ENCODE measurements at regions not wholly inside any gene's neighbourhood (a gene's known extent, or its start where the extent isn't known, plus 50 kb on each side); places are given as distances from the start of the nearest gene placed in this dataset.

DNA sequence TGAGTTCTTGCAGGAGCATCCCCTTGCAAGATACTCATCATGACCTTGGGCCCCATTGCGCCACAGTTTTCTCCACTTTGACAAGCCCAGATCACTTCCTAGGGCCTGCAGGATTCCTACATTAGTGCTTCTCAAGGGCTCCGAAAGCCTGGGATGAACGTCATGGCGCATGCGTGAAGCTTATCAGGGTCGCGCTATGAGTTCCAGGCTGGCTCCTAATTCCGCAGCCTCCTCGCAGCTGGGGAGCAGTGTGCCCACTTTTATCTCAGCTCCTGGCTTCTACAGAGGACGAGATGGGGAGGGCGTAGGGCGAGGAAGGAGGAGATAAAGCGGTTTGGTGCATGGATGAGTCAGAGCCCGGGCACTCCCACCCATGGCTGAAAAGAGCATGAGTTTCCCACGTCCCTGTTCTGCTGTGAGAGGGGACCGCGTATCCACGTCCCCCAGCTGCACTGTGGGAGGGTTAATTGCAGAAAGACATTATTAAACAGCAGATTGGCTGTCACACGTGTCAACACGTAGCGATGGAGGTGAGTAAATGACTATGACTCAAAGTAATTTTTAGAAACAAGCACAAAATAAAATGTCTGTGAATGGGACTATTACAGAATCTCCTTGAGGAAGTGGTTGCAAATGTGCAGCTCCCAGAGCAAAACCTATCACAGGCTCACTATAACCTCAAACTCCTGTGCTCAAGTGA, 72.9 kb upstream of the DSP start:
- Mint-ChIP-seq H3K27me3 (ENCODE audit: insufficient read depth, unreplicated experiment) (no peaks in the 10 kb centered on the region), H3K36me3 (ENCODE audit: insufficient read depth, unreplicated experiment) (peaks cover 16% of the 10 kb centered on the region), H3K27ac (ENCODE audit: unreplicated experiment) (peak overlapping the region; percentile 93), H3K4me3 (ENCODE audit: unreplicated experiment) (peak overlapping the region; percentile 84), H3K4me1 (ENCODE audit: low read depth, unreplicated experiment) (peaks cover 42% of the 10 kb centered on the region), H3K9me3 (ENCODE audit: unreplicated experiment) (no peaks in the 10 kb centered on the region)
- no TSS peak for BruUV-seq (replicated peaks)
- ChIA-PET POLR2A (interaction anchor here (0.5 to 1.4 kb wide), 3 partner anchors 22 to 93 kb away, joined by 3 to 6 read pairs (median 4); no protein-coding TSS in a partner anchor), CTCF (interaction anchor here (0.6 kb wide), 1 partner anchor 43 kb away, joined by 4 read pairs; no protein-coding TSS in a partner anchor)
- intact Hi-C loops (cut with micrococcal nuclease; ENCODE audit: unreplicated experiment) = no loop called here
- H3K36me3 ChIP-seq (ENCODE audit: control insufficient read depth, insufficient read depth, low read length) = no peaks in the 10 kb centered on the region
- TF ChIP-seq, protein P1, sequence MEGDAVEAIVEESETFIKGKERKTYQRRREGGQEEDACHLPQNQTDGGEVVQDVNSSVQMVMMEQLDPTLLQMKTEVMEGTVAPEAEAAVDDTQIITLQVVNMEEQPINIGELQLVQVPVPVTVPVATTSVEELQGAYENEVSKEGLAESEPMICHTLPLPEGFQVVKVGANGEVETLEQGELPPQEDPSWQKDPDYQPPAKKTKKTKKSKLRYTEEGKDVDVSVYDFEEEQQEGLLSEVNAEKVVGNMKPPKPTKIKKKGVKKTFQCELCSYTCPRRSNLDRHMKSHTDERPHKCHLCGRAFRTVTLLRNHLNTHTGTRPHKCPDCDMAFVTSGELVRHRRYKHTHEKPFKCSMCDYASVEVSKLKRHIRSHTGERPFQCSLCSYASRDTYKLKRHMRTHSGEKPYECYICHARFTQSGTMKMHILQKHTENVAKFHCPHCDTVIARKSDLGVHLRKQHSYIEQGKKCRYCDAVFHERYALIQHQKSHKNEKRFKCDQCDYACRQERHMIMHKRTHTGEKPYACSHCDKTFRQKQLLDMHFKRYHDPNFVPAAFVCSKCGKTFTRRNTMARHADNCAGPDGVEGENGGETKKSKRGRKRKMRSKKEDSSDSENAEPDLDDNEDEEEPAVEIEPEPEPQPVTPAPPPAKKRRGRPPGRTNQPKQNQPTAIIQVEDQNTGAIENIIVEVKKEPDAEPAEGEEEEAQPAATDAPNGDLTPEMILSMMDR (IDR thresholded peaks at IDR 0.05; ENCODE audit: insufficient read depth in 1 of 2, low read depth in 1 of 2, low read length in 1 of 2, severe bottlenecking in 1 of 2, unreplicated experiment in 1 of 2) = no peak
- peak; percentile 59 to 82 for DNase-seq
- peak overlapping the region; percentile 23 for H3K4me3 ChIP-seq (ENCODE audit: low read depth, low read length)
- H3K4me1 ChIP-seq = peaks cover 51% of the 10 kb centered on the region
- H3K9me3 ChIP-seq = no peaks in the 10 kb centered on the region
- H3K27me3 ChIP-seq (replicated peaks; ENCODE audit: control insufficient read depth, insufficient read depth, low read length) = no peaks in the 10 kb centered on the region

DNA sequence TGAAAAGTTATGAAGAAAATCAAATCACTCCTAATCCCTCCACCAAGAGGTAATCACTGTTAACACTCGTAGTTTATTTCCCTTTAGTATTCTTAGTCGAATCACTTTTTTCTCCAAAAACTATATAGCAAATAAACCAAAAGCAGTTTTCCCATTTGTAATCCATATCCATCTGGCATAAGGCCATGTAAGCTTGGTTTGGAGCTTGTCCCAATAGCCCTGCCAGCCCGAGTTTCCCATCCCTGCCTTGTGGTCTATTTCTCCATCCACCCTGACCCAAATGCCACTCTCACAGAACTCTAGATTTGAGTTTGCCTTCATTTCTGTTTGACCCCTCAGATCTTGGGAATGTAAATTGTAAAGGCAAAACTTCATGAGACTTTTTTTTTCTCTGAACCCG, 71.8 kb upstream of the DSP start:
- Histone ChIP-seq H3K9me3 (no peaks in the 10 kb centered on the region), H3K27me3 (replicated peaks; ENCODE audit: control insufficient read depth, insufficient read depth, low read length) (no peaks in the 10 kb centered on the region), H3K36me3 (ENCODE audit: control insufficient read depth, insufficient read depth, low read length) (no peaks in the 10 kb centered on the region), H3K4me3 (ENCODE audit: low read depth, low read length) (no peak overlapping the region), H3K4me1 (peaks cover 39% of the 10 kb centered on the region)
- H3K9me3 Mint-ChIP-seq (ENCODE audit: unreplicated experiment) = no peaks in the 10 kb centered on the region
- H3K27me3 Mint-ChIP-seq (ENCODE audit: insufficient read depth, unreplicated experiment) = no peaks in the 10 kb centered on the region
- H3K4me1 Mint-ChIP-seq (ENCODE audit: low read depth, unreplicated experiment) = peaks cover 39% of the 10 kb centered on the region
- TF ChIP-seq, protein P1 (IDR thresholded peaks at IDR 0.05; ENCODE audit: insufficient read depth in 1 of 2, low read depth in 1 of 2, low read length in 1 of 2, severe bottlenecking in 1 of 2, unreplicated experiment in 1 of 2) = no peak
- ChIA-PET CTCF (no interaction called here), POLR2A (no interaction called here)
- intact Hi-C loops (cut with micrococcal nuclease; ENCODE audit: unreplicated experiment) = no loop called here
- no peak for DNase-seq
- BruUV-seq (replicated peaks) = no TSS peak
- H3K27ac Mint-ChIP-seq (ENCODE audit: unreplicated experiment) = peak overlapping the region; percentile 45
- no peak overlapping the region for H3K4me3 Mint-ChIP-seq (ENCODE audit: unreplicated experiment)
- H3K36me3 Mint-ChIP-seq (ENCODE audit: insufficient read depth, unreplicated experiment) = peaks cover 16% of the 10 kb centered on the region

DNA sequence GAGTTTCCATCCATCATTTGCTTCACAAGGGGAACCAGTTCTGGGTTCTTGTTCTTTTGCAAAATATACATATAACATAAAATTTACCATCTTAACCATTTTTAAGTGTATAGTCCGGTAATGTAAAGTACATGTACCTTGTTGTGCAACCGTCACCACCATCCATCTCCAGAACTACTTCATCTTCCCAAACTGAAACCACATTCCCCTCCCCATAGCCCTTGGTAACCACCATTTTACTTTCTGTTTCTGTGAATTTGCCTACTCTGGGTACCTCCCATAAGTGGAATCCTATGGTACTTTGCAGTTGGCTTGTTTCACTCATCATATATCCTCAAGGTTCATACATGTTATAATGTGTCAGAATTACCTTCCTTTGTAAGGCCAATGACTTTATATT, 70.3 kb upstream of the DSP start:
- H3K4me1 Mint-ChIP-seq (ENCODE audit: low read depth, unreplicated experiment) = peaks cover 39% of the 10 kb centered on the region
- no peak for DNase-seq

More for the DNA sequence above, 70.3 kb upstream of the DSP start:
- H3K4me3 ChIP-seq (ENCODE audit: low read depth, low read length) = no peak overlapping the region
- Mint-ChIP-seq H3K36me3 (ENCODE audit: insufficient read depth, unreplicated experiment) (peaks cover 16% of the 10 kb centered on the region), H3K27me3 (ENCODE audit: insufficient read depth, unreplicated experiment) (no peaks in the 10 kb centered on the region), H3K9me3 (ENCODE audit: unreplicated experiment) (no peaks in the 10 kb centered on the region), H3K27ac (ENCODE audit: unreplicated experiment) (peak overlapping the region; percentile 14), H3K4me3 (ENCODE audit: unreplicated experiment) (no peak overlapping the region)
- H3K27me3 ChIP-seq (replicated peaks; ENCODE audit: control insufficient read depth, insufficient read depth, low read length) = no peaks in the 10 kb centered on the region
- TF ChIP-seq, protein P1 (IDR thresholded peaks at IDR 0.05; ENCODE audit: insufficient read depth in 1 of 2, low read depth in 1 of 2, low read length in 1 of 2, severe bottlenecking in 1 of 2, unreplicated experiment in 1 of 2) = no peak
- BruUV-seq (replicated peaks) = no TSS peak
- ChIA-PET CTCF (no interaction called here), POLR2A (no interaction called here)
- H3K4me1 ChIP-seq = peaks cover 27% of the 10 kb centered on the region
- H3K9me3 ChIP-seq = no peaks in the 10 kb centered on the region
- intact Hi-C loops (cut with micrococcal nuclease; ENCODE audit: unreplicated experiment) = no loop called here
- no peaks in the 10 kb centered on the region for H3K36me3 ChIP-seq (ENCODE audit: control insufficient read depth, insufficient read depth, low read length)

All from Caco-2 (cell line).